GM19351 (cell line): ENCODE measurements at regions not wholly inside any gene's neighbourhood (a gene's known extent, or its start where the extent isn't known, plus 50 kb on each side); places are given as distances from the start of the nearest gene placed in this dataset.
"Not testable (repeated sequence)": the region's sequence is repeated elsewhere in the genome, so short reads cannot be mapped to it uniquely, and the experiment has no call there.

Source experiments
- ATAC-seq: cut with Tn5 transposase; IDR thresholded peaks from one replicate; pipeline ENCODE4 v1.9.1; 2021; ENCODE audit warnings: mild to moderate bottlenecking, moderate library complexity; ENCODE audit not compliant: unreplicated experiment

DNA sequence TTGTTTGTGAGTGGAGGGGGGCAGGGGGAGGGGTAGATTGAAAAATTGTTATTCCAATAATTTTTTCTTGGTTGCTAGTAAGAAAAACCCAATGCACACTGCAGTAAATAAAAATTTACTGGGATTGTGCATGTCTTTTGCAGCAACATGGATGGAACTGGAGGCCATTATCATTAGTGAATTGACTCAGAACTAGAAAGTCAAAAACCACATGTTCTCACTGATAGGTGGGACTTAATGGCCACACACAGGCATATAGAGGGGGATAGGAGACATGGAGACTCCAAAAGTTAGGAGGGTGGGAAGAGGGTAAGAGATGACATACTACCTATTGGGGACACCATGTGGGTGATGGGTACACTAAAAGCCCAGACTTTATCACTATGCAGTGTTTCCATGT is 67.2 kb downstream of the BUB3 start:
- ATAC-seq = no peak

DNA sequence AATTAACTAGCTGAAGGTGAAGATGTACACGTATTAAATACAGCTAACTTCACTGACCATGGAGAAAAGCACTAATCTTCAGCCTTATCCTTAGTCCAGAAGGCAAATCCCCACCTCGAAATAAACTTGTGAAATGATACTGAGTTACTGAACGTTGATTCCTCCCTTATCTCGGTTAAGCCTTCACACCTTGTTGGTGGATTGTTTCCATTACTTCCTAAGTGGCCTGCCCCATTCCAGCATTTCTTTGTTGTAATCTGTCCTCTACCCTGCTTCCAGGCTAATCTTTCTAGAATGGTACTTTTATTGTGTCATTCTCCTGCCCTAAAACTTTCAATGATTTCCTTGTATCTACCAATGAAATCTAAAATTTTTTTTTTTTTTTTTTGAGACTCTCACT is 68.6 kb downstream of the BUB3 start:
- no peak for ATAC-seq

DNA sequence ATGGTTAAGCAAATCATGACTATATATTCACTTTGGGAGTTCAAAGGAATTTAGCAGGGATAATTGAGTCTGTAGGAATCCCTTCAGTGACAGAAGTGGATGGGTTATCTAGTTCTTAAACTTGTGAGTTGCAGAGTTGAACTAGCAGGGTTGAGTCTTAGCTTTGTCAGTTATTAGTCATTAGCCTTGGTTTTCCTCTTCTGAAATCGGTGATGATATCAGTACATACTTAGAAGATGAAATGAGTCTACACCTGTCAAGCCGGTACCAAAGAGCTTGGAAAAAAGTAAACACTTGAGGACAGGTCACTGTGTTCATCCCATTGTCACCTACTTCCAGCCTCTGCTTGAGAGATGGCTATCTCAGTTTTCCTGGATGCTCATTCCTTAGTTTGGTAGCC is 73.5 kb downstream of the BUB3 start:
- no peak for ATAC-seq

DNA sequence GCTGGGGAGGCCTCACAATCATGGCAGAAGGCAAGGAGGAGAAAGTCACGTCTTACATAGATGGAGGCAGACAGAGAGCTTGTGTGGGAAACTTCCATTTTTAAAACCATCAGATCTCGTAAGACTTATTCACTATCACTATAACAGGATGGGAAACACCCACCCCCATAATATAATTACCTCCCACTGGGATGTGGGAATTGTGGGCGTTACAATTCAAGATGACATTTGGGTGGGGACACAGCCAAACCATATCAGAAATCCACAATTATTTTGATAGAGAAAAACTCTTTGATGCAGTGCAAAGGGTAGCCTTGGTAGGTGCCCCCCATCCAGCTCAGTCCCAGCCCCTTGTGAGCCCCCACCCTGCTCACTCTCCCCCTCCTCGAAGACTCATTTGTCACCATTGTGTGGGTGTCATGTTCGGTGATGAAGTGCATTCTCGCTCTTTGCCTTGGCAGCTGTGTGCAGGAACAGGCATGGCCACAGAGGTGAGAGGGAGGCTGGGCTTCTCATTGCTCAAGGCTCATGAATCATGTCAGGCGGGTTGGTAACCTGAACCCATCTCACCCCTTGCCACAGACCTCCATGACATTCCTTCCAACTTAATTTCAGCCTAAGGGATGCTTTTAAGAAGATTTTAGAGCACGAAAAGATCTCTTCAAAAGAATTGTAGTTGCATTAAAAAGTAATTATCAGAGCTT is 75.9 kb downstream of the BUB3 start:
- no peak for ATAC-seq

DNA sequence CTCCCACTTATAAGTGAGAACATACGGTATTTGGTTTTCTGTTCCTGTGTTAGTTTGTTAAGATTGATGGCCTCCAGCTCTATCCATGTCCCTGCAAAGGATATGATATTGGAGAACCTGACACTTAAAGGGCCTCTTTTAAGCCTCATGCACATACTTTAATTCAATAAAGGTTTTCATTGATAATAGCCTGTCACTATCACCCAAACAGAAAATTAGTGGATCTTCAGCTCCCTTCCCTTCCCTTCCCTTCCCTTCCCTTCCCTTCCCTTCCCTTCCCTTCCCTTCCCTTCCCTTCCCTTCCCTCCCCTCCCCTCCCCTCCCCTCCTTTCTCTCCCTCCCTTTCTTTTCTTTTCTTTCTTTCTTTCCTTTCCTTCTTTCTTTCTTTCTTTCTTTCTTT is 78.7 kb downstream of the BUB3 start:
- not testable (repeated sequence) for ATAC-seq

DNA sequence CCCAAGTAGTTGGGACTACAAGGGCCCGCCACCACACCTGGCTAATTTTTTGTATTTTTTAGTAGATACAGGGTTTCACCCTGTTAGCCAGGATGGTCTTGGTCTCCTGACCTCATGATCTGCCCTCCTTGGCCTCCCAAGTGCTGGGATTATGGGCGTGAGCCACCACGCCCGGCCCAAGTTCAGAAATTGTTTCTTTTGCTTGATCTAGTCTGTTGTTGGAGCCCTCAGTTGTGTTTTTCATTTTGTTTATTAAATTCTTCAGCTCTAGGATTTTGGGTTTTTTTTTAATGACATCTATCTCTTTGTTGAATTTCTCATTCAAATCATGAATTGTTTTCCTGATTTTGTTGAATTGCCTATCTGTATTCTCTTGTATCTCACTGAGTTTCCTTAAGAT is 80.8 kb downstream of the BUB3 start:
- not testable (repeated sequence) for ATAC-seq

DNA sequence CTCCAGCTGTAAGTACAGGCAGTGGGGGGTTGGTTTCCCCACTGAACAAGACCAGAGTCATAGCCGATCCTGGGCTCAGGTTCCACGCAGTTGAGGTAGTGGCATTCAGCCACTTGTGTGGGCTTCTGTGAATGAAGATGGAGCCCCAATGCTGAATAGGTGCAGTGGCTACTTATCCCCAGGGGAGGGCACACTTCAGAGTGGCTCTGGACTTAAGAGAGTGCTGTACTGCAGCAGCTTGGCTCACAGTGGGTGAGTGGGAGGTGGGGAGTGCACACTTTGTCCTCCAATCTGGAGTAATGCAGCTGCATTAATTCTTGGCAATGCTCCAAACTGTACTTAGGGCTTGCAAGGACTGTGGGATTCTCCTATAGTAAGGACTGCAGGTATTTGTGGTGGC is 81.9 kb downstream of the BUB3 start:
- no peak for ATAC-seq

DNA sequence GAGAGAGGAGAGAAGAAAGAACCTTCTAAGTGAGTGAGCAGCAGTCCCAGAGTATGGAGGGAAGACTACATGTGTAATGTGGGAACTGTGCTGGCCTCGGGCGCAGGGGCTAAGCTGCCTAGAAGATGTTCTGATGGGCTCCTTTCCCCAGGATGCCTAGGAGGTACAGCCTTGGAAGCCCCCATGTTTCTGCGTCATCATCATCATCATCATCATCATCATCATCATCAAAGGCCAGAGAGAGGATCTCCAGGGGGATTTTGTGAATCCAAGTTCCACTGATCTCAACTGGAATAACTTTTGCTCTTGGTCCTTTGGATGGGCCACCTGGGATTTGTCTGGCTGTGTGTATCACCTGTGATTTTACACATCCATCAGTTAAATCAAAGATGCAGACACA is 86.0 kb downstream of the BUB3 start:
- no peak for ATAC-seq

DNA sequence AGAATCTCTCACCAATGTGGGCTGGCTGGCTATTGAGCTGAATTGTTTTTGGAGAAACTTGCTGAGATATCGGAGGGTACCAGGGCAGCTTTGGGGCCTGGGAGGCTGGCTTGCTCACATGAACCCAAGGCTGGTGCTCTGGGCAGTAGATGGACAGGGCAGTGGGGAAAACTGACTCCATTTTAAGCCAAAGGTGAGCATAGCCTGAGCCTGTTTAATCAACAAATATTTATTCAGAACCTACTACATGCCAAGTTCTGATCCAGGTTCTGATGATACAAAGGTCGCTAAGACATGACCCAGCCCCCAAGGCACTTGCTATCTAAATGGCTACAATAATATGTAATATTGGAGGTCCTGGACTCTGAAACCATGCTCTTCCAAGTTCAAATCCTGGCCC is 86.6 kb downstream of the BUB3 start:
- ATAC-seq = no peak

DNA sequence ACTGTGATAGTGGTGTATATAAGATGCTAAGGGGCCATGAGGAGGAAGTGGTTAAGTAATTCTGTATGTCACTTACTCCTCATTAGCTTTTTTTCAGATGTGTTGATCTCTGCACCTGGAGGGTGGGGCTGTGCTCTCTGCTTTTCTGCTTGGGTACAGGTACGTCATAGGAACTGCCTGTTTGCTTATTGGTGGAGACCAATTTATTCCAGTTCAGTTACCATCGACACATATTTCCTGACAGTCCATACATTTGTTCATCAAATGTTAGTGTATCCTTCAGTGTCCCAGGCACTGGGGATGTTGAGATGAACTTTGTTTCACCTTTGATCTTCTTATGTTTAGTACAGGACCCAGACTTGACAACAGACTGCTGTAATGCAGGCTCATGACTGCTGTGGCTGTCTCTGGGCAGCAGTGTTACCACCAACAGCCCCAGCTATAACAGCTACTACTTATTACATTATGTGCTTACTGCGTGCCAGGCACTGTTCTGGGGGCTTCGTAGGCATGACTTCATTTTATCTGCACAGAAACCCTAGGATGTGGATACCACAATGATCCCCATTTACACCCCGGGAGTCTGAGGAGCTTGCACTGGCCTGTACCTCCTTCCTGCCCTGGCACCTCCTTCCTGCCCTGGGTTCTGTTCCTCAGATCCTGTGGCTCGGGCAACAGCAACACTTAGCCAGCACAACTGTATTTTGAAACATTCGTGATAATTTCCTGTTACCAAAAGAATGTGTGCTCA is 87.4 kb downstream of the BUB3 start:
- peak; percentile 98 for ATAC-seq

DNA sequence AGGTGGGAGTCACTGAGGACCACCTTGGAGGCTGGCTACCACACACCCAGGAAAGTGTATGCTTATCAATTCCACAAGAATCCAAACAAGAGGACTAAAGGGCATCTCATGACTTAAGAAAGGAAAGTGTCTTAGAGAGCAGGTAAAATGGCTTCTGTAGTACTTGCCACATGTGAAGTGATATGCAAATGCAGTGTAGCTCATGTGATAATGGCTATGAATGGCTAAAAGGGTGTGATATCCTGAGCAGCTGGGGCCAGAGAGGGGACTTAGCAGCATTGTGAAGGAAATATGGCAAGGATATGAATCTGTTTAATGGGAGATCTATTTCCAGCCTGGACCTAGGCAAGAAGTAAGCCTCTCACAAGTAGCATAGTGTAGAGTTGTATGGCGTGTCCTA is 90.5 kb downstream of the BUB3 start:
- ATAC-seq = no peak

DNA sequence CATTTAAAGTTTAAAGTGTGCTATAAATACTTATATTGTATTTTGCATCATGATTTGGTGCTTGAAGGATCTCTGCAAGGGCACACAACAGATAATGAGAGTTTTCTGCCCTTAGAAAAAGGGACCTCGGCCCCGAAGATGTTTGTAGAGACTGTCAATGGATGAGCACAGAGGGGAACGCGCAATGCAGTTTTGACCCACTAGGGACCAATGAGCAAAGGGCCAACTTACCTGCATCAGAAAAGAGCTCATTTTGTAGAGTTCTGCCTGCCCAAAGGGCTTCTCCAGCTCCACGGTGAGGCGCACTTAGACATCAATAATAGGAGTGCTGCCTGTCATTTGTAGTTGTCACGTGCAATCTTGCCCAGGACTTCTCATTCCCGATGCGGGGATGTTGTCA is 91.1 kb downstream of the BUB3 start:
- no peak for ATAC-seq

DNA sequence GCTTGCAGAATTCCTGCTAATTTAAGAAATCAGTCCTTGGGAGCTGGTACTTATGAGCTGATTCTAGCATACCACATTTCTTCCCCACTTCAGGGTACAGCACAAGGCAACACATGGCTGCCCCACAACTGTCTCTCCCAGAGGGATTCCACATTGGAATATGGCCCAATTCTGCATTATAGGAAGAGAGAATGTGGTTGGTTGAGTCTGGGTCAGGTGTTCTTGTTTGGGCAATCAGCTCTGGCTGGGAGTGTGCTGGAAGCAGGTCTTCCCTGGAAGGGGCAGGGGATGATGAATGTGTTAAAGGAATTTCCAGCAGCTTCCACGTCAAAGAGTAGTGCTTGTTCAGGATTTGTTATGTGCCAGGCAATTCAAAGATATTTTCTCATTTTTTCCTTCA is 95.7 kb downstream of the BUB3 start:
- no peak for ATAC-seq

DNA sequence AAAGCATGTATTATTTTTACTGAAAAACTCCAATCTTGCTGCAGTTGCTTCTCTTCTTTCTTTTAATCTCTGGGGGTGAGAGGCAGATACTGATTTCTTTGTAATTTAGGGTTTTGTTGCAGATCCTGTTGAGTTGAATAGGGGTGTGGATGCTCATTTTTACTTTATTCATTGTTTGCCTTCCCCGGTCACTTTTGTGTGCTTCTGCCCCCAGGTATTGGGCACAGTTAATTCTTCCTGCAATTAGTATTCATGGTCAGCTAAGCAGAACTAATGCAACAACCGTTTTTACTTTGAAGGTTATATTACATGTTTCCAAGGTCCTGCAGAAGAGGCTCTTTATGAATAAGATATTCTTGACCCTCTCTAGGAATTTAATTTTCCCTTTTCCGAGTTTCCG is 96.4 kb downstream of the BUB3 start:
- ATAC-seq = no peak

DNA sequence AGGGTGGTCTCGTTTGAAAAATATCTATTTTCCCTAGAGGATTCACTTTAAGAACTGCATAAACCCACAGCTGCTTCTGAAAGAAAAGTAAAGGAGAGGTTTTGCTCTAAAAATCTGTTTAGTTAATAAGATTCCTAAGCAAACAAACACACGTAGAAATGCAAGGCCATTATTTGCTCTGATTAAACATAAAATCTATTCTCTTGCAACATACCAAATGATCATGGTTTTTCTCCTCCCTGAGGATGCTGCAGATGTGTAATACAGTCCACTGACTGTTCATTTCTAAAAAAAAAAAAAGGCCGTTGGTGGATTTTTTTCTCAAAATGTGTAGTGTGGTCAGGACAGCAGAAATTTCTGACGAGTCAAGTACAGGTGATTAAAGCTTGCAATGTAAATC is 98.6 kb downstream of the BUB3 start:
- ATAC-seq = no peak

DNA sequence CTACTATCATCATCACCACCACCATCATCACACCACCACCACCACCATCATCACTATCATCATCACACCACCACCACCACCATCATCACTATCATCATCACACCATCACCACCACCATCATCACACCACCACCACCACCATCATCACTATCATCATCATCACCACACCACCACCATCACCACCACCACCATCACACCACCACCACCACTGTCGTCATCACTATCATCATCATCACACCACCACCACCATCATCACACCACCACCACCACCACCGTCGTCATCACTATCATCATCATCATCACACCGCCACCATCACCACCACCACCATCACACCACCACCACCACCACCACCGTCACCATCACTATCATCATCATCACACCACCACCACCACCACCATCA is 100.1 kb downstream of the BUB3 start:
- ATAC-seq = not testable (repeated sequence)

DNA sequence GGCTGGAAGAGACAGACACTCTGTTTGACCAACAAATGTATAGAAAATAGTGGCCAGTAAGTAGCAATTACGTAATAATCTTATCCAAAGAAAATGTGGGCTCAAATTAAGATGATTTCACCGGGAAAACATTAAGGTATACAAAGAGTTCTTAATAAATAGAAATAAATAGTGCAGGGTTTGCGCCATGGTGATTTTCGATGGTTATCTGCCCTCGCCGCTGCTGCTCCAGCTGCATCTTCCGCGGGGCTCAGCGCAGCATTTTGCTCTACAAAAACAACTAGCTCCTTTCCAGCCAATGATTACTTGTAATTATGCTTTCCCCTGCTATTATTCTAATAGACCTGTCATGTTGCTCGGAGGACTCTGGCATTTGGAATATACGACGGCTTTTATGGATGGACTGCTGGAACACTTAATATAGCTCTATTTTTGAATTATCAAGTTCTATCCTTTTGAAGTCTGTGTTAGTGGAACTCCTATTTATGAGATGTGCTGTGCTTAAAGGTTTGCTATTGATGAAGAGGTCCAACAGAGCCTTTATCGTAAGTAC is 103.8 kb downstream of the BUB3 start:
- no peak for ATAC-seq

DNA sequence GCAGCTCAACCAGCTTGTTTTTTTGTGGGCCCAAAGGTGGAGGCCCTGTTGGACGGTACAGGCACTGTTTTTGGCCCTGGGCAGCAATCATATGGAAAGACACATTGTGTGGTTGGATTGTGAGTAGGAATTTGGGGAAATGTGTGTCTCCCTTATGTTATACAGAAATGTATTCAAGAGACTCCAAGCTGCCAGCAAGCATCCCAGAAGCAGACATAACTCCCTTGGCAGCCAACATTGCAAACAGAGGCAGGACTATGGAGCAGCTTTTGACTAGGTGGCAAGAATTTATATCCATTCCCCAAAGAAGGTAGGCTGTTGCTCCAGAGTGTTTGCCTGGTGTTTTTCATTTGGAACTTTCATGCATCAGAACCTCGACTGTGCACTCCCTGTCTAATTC is 104.9 kb downstream of the BUB3 start:
- no peak for ATAC-seq

DNA sequence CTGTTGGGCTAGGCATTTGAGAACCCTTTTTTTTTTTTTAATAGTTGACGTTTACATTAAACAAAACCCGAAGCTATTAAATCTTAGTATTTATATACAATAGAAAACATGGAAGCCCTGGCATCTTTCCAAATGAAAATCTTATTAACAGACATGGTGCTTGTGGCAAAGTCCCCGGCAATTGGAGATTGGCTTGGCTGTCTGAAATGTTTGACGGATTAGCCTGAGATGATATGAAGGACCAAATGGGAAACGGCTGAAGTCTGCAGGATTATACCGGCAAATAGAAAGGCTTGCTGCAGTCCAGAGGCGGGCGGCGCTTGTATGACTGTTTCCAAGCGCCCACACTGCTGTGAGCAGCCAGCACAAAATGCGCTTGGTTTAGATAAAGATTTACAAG is 105.6 kb downstream of the BUB3 start:
- no peak for ATAC-seq

DNA sequence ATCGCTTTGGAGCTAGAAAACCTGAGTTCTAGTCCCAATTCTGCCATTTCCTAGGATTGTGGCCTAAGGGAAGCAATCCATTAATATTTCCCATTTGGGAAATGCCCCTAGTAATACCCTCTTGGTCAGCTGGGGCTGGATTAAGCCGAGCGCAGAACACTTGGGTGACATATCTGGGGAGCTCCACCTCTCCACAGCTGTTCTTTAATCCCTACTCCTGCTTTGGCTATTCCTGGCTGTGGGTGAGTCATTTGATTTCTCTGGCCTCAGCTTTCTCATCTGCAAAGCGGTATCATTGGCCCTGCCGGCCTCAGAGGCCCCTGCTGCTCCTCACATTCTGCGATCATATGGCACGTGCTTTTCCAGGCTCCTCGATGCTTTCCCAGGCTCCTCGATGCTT is 108.3 kb downstream of the BUB3 start:
- no peak for ATAC-seq

DNA sequence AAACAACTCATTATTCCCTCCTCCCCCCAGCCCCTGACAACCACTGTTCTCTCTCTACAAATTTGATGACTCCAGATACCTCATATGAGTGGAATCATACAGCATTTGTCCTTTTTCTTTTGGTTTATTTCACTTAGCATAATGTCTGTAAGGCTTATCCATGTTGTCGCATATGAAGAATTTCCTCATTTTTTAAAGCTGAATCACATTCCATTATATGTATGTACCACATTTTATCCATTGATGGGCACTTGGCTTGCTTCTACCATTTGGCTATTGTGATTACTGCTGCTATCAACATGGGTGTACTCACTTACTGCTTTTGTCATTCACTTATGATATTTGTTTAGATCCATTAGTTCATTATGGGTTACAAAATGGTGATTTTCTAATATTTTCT is 112.8 kb downstream of the BUB3 start:
- ATAC-seq = no peak

DNA sequence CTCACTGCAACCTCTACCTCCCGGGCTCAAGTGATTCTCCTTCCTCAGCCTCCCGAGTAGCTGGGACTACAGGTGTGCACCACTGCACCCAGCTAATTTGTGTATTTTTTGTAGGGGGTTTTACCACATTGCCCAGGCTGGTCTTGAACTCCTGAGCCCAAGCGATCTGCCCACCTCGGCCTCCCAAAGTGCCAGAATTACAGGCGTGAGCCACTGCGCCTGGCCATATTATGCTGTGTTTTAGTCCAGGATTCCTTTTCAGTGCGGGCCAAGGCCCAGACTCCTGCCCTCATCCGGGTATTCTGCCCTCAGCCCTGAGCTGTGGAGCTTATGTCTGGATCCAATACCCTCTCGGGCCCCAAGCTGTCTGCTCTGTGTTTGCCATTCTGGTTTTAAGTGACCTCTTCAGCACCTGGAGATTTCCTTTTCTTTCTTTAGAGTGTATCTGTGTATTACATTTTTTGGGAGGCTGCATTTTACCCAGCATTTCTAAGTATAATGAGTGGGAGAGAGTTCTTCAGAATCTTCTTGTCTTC is 114.9 kb downstream of the BUB3 start:
- ATAC-seq = no peak
